Transverse colon (tissue), 4 donors: ENCODE measurements at regions not wholly inside any gene's neighbourhood (a gene's known extent, or its start where the extent isn't known, plus 50 kb on each side); places are given as distances from the start of the nearest gene placed in this dataset.
"Not testable (repeated sequence)": the region's sequence is repeated elsewhere in the genome, so short reads cannot be mapped to it uniquely, and the experiment has no call there.

Experiments used
- POLR2A ChIP-seq: fragments of 450-650 bp; IDR thresholded peaks from one replicate; pipeline ENCODE4 v1.6.1; 2016; ENCODE audit warnings: antibody characterized with exemption, mild to moderate bottlenecking, moderate library complexity
- POLR2AphosphoS5 ChIP-seq, 3 donors: sonication (generic); formaldehyde crosslinking; IDR thresholded peaks; one replicate each; pipeline ENCODE4 v1.6.1; 2016; ENCODE audit warnings: antibody characterized with exemption in 3 of 3
- TF ChIP-seq, protein P1 (sequence below), 5 experiments: fragments of 200-600 bp in 3 of 5; fragments of 450-650 bp in 2 of 5; sonication (generic) in 3 of 5; IDR thresholded peaks; 1 replicate in 2 of 5; 2 replicates in 3 of 5; pipeline ENCODE4 v1.5.1; 2016 to 2017; ENCODE audit warnings: antibody characterized with exemption in 5 of 5, inconsistent platforms in 3 of 5, mild to moderate bottlenecking in 2 of 5, moderate library complexity in 1 of 5

DNA sequence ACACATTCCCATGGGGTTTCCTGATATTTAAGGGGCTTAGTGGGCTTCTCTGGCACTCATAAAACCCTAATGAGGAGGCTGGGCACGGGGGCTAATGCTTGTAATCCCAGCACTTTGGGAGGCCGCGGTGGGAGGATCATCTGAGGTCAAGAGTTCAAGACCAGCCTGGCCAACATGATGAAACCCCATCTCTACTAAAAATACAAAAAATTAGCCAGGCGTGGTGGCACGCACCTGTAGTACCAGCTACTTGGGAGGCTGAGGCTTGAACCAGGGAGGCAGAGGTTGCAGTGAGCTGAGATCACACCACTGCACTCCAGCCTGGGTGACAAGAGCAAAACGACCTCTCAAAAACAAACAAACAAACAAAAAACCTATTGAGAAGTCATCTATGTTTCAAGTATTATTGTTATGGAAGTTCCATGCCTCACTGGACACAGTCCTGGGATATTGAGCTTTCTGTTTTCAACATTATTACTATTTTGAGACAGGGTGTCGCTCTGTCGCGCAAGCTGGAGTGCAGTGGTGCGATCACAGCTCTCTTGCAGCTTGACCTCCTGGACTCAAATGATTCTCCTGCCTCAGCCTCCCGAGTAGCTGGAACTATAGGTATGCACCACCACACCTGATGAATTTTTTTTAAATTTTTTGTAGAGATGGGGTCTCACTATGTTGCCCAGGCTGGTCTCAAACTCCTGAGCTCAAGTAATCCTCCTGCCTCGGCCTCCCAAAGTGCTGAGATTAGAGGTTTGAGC lies 297.9 kb downstream of the GOLGA6L6 start:
- TF ChIP-seq, protein P1, sequence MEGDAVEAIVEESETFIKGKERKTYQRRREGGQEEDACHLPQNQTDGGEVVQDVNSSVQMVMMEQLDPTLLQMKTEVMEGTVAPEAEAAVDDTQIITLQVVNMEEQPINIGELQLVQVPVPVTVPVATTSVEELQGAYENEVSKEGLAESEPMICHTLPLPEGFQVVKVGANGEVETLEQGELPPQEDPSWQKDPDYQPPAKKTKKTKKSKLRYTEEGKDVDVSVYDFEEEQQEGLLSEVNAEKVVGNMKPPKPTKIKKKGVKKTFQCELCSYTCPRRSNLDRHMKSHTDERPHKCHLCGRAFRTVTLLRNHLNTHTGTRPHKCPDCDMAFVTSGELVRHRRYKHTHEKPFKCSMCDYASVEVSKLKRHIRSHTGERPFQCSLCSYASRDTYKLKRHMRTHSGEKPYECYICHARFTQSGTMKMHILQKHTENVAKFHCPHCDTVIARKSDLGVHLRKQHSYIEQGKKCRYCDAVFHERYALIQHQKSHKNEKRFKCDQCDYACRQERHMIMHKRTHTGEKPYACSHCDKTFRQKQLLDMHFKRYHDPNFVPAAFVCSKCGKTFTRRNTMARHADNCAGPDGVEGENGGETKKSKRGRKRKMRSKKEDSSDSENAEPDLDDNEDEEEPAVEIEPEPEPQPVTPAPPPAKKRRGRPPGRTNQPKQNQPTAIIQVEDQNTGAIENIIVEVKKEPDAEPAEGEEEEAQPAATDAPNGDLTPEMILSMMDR (IDR thresholded peaks at IDR 0.05) = not testable (repeated sequence)
- TF ChIP-seq POLR2AphosphoS5 (IDR thresholded peaks at IDR 0.05); POLR2A: not testable (repeated sequence)
